Type B pancreatic cell (in vitro differentiated cells): ENCODE measurements at regions not wholly inside any gene's neighbourhood (a gene's known extent, or its start where the extent isn't known, plus 50 kb on each side); places are given as distances from the start of the nearest gene placed in this dataset.

Source experiments
- DNase-seq: peaks from one replicate; pipeline ENCODE4 v3.0.0; 2021; ENCODE audit warnings: mixed read lengths; ENCODE audit not compliant: unreplicated experiment; ENCODE audit errors: extremely low spot score
- H3K27ac Mint-ChIP-seq: 2 replicates; pipeline ENCODE4 v1.8.0; 2021; ENCODE audit warnings: mild to moderate bottlenecking, mixed read lengths
- H3K27me3 Mint-ChIP-seq: 2 replicates; pipeline ENCODE4 v1.8.0; 2021; ENCODE audit warnings: mixed read lengths
- H3K36me3 Mint-ChIP-seq: 2 replicates; pipeline ENCODE4 v1.8.0; 2021; ENCODE audit warnings: mixed read lengths
- H3K4me1 Mint-ChIP-seq: one replicate; pipeline ENCODE4 v1.8.0; 2021; ENCODE audit warnings: mixed read lengths; ENCODE audit not compliant: unreplicated experiment
- H3K4me3 Mint-ChIP-seq: 2 replicates; pipeline ENCODE4 v1.8.0; 2021; ENCODE audit warnings: mild to moderate bottlenecking, mixed read lengths
- H3K9me3 Mint-ChIP-seq: 2 replicates; pipeline ENCODE4 v1.8.0; 2021; ENCODE audit warnings: mixed read lengths
- CTCF ChIP-seq: fragments of 200-600 bp; sonication (generic); conservative IDR thresholded peaks from 2 replicates; pipeline ENCODE4 v1.5.0; 2021; ENCODE audit warnings: antibody characterized with exemption, mild to moderate bottlenecking

GRCh38 chr15:88990185-88990679 lies 77.1 kb upstream of the MFGE8 start:
- DNase-seq, result no peak
- TF ChIP-seq CTCF, result no peak
- Mint-ChIP-seq H3K4me1 (peaks cover 19% of the 10 kb centered on the region), H3K36me3 (no peaks in the 10 kb centered on the region), H3K9me3 (no peaks in the 10 kb centered on the region), H3K27ac (no peak overlapping the region), H3K4me3 (no peak overlapping the region), H3K27me3 (peaks cover 7% of the 10 kb centered on the region)

- peaks cover 7% of the 10 kb centered on the region for H3K27me3 Mint-ChIP-seq
- no peaks in the 10 kb centered on the region for H3K36me3 Mint-ChIP-seq
- DNase-seq, result no peak
- peaks cover 18% of the 10 kb centered on the region for H3K4me1 Mint-ChIP-seq
- TF ChIP-seq CTCF, result no peak
- H3K9me3 Mint-ChIP-seq, result no peaks in the 10 kb centered on the region
- H3K4me3 Mint-ChIP-seq, result no peak overlapping the region
- H3K27ac Mint-ChIP-seq, result no peak overlapping the region
Observed at GRCh38 chr15:88992216-88992615, 79.0 kb upstream of the MFGE8 start.

- no peaks in the 10 kb centered on the region for H3K9me3 Mint-ChIP-seq
- no peak for TF ChIP-seq CTCF
- H3K4me1 Mint-ChIP-seq, result peaks cover 11% of the 10 kb centered on the region
- no peak overlapping the region for H3K4me3 Mint-ChIP-seq
- H3K27ac Mint-ChIP-seq, result no peak overlapping the region
- no peaks in the 10 kb centered on the region for H3K36me3 Mint-ChIP-seq
- DNase-seq, result no peak
- H3K27me3 Mint-ChIP-seq, result peaks cover 4% of the 10 kb centered on the region
Observed at GRCh38 chr15:88992912-88993376, 79.8 kb upstream of the MFGE8 start.

GRCh38 chr15:88993662-88994061 lies 80.5 kb upstream of the MFGE8 start:
- no peak for TF ChIP-seq CTCF
- peaks cover 5% of the 10 kb centered on the region for H3K4me1 Mint-ChIP-seq

GRCh38 chr15:88994286-88994685 lies 81.1 kb upstream of the MFGE8 start:
- Mint-ChIP-seq H3K9me3 (no peaks in the 10 kb centered on the region), H3K36me3 (no peaks in the 10 kb centered on the region), H3K27ac (no peak overlapping the region), H3K4me1 (peaks cover 5% of the 10 kb centered on the region), H3K27me3 (peaks cover 4% of the 10 kb centered on the region), H3K4me3 (no peak overlapping the region)
- DNase-seq, result no peak
- no peak for TF ChIP-seq CTCF

More at GRCh38 chr15:88993662-88994061, 80.5 kb upstream of the MFGE8 start:
- H3K4me3 Mint-ChIP-seq, result no peak overlapping the region
- no peaks in the 10 kb centered on the region for H3K9me3 Mint-ChIP-seq
- no peaks in the 10 kb centered on the region for H3K36me3 Mint-ChIP-seq
- no peak for DNase-seq
- no peak overlapping the region for H3K27ac Mint-ChIP-seq
- H3K27me3 Mint-ChIP-seq, result peaks cover 4% of the 10 kb centered on the region

- Mint-ChIP-seq H3K9me3 (no peaks in the 10 kb centered on the region), H3K27me3 (no peaks in the 10 kb centered on the region), H3K36me3 (no peaks in the 10 kb centered on the region), H3K4me3 (no peak overlapping the region), H3K4me1 (no peaks in the 10 kb centered on the region), H3K27ac (no peak overlapping the region)
- TF ChIP-seq CTCF, result no peak
- DNase-seq, result no peak
Observed at GRCh38 chr15:88995449-88995848, 82.3 kb upstream of the MFGE8 start.
